HepG2 (cell line): ENCODE measurements at regions not wholly inside any gene's neighbourhood (a gene's known extent, or its start where the extent isn't known, plus 50 kb on each side); places are given as distances from the start of the nearest gene placed in this dataset.

ENCODE experiments used
- ATAC-seq: fragments of 200-7000 bp; cut with Tn5 transposase; 3 replicates; pipeline ENCODE4 v1.9.1; 2020; ENCODE audit warnings: mild to moderate bottlenecking, moderate library complexity
- BruUV-seq: library from RNA; stranded (reverse); fragments of 400-500 nt; replicated peaks from 2 replicates; lab custom pipeline; 2021; lab: Mats Ljungman, UMichigan
- CTCF ChIA-PET: fragments of 300-600 bp; formaldehyde crosslinking; extraction: SDS; loops from one replicate; lab custom pipeline; 2021; ENCODE audit warnings: low total read pairs, inconsistent platforms, low intra/inter-chr PET ratio; lab: Yijun Ruan, JAX
- POLR2A ChIA-PET: fragments of 350-600 bp; sonication (Branson Sonifier 250); formaldehyde crosslinking; loops from one replicate; lab custom pipeline; 2020; ENCODE audit warnings: antibody characterized with exemption, inconsistent platforms; lab: Yijun Ruan, JAX
- DNase-seq: peaks from one replicate; pipeline ENCODE4 v3.0.0-alpha.2; 2015; ENCODE audit warnings: low spot score
- FAIRE-seq: peaks from 3 replicates; lab custom pipeline; 2011; peaks lifted over from hg19 to GRCh38; lab: Jason Lieb, UNC
- H2AFZ ChIP-seq: one replicate; pipeline ENCODE4 v1.6.1; 2011; ENCODE audit warnings: low read length, inconsistent platforms
- H3K27ac ChIP-seq: fragments of 300-600 bp; 3 replicates; pipeline ENCODE4 v1.8.0; 2011; ENCODE audit warnings: mixed run types, mild to moderate bottlenecking, mixed read lengths, low read length, inconsistent platforms; ENCODE audit not compliant: insufficient read depth; ENCODE audit errors: extremely low read length
- H3K27me3 ChIP-seq, 2 experiments: fragments of 200-600 bp in 1 of 2; 2 replicates in 1 of 2; 3 replicates in 1 of 2; pipeline versions ENCODE4 v1.6.0 to v1.8.0; 2011; ENCODE audit warnings: low read length in 2 of 2, mild to moderate bottlenecking in 2 of 2, moderate library complexity in 2 of 2, inconsistent platforms in 1 of 2; ENCODE audit not compliant: insufficient read depth in 2 of 2, control insufficient read depth in 1 of 2
- H3K36me3 ChIP-seq, 2 experiments: fragments of 200-600 bp in 1 of 2; replicated peaks in 1 of 2; 2 replicates in 1 of 2; 3 replicates in 1 of 2; pipeline versions ENCODE4 v1.5.1 to v1.8.0; 2011; ENCODE audit warnings: low read length in 2 of 2, inconsistent platforms in 1 of 2; ENCODE audit not compliant: insufficient read depth in 2 of 2, control insufficient read depth in 1 of 2
- H3K4me1 ChIP-seq: 2 replicates; pipeline ENCODE4 v1.5.1; 2012; ENCODE audit warnings: low read length, inconsistent platforms; ENCODE audit not compliant: insufficient read depth
- H3K4me2 ChIP-seq: 2 replicates; pipeline ENCODE4 v1.6.0; 2011; ENCODE audit warnings: low read depth, low read length, inconsistent platforms
- H3K4me3 ChIP-seq, 3 experiments: fragments of 200-600 bp in 1 of 3; sonication (generic), shearing (Covaris generic) in 1 of 3; replicated peaks in 1 of 3; 2 replicates each; pipeline ENCODE4 v1.5.1; 2011 to 2016; ENCODE audit warnings: low read length in 3 of 3, inconsistent platforms in 2 of 3, low read depth in 2 of 3, mild to moderate bottlenecking in 2 of 3, control low read depth in 1 of 3, mixed read lengths in 1 of 3; ENCODE audit not compliant: insufficient read depth in 1 of 3
- H3K79me2 ChIP-seq: one replicate; pipeline ENCODE4 v1.6.1; 2011; ENCODE audit warnings: low read length, inconsistent platforms; ENCODE audit not compliant: insufficient read depth
- H3K9ac ChIP-seq: 2 replicates; pipeline ENCODE4 v1.6.0; 2011; ENCODE audit warnings: mild to moderate bottlenecking, low read depth, low read length, inconsistent platforms; ENCODE audit not compliant: insufficient read depth
- H3K9me3 ChIP-seq: 2 replicates; pipeline ENCODE4 v1.5.1; 2012; ENCODE audit warnings: mild to moderate bottlenecking, low read length
- H4K20me1 ChIP-seq: 2 replicates; pipeline ENCODE4 v1.6.0; 2011; ENCODE audit warnings: inconsistent platforms, mild to moderate bottlenecking, low read length, moderate library complexity; ENCODE audit not compliant: insufficient read depth
- FOXK2 ChIP-seq: fragments of 450-650 bp; IDR thresholded peaks from 2 replicates; pipeline ENCODE4 v1.6.1; 2016
- SMAD9 ChIP-seq: sonication (generic); formaldehyde crosslinking; IDR thresholded peaks from 2 replicates; pipeline ENCODE4 v1.5.1; 2020; ENCODE audit warnings: mild to moderate bottlenecking, missing genetic modification reagents
- WGBS: methylation state at CpG from one replicate; pipeline ENCODE4 v1.1.6; 2017; ENCODE audit warnings: low lambda C conversion rate; 5-methylcytosine and 5-hydroxymethylcytosine counted together
- in situ Hi-C: cut with HindIII; loops from 2 replicates; pipeline ENCODE4 v1.10.0; 2017; ENCODE audit warnings: low pct_unique_long_range_greater_than_20kb; ENCODE audit not compliant: extremely low pct_ligation_motif_present
- intact Hi-C: fragments of 100-400 bp; cut with micrococcal nuclease; formaldehyde crosslinking; loops from one replicate; pipeline ENCODE4 v1.10.0; 2022; ENCODE audit not compliant: unreplicated experiment
- TF ChIP-seq, protein P1 (sequence below): fragments of 450-650 bp; IDR thresholded peaks from 2 replicates; pipeline ENCODE4 v1.6.1; 2017; ENCODE audit warnings: mild to moderate bottlenecking
- TF ChIP-seq, protein P2 (sequence below): sonication (generic); formaldehyde crosslinking; IDR thresholded peaks from 2 replicates; pipeline ENCODE4 v1.8.0; 2022; ENCODE audit warnings: missing genetic modification reagents, low read depth, mild to moderate bottlenecking, borderline replicate concordance

DNA sequence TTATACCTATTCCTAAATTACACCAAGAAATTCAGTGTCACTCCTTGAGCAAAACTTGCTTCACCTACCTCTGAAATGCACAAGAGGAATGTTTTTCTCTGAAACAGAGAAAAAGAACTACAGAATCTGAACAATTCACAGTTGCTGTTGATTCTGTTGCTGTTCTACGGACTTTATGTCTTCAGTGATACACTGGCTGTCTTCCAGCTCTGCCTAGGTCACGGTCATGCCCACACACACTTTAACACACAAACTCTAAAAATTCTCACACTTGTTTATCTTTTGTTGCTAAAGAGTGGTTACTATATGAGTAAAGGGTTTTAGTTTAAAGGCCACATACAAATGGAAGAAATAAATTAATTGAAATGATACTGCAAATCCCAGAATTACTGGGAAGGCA is 124.4 kb upstream of the SPRY2 start (continued):
- TF ChIP-seq, protein P1, sequence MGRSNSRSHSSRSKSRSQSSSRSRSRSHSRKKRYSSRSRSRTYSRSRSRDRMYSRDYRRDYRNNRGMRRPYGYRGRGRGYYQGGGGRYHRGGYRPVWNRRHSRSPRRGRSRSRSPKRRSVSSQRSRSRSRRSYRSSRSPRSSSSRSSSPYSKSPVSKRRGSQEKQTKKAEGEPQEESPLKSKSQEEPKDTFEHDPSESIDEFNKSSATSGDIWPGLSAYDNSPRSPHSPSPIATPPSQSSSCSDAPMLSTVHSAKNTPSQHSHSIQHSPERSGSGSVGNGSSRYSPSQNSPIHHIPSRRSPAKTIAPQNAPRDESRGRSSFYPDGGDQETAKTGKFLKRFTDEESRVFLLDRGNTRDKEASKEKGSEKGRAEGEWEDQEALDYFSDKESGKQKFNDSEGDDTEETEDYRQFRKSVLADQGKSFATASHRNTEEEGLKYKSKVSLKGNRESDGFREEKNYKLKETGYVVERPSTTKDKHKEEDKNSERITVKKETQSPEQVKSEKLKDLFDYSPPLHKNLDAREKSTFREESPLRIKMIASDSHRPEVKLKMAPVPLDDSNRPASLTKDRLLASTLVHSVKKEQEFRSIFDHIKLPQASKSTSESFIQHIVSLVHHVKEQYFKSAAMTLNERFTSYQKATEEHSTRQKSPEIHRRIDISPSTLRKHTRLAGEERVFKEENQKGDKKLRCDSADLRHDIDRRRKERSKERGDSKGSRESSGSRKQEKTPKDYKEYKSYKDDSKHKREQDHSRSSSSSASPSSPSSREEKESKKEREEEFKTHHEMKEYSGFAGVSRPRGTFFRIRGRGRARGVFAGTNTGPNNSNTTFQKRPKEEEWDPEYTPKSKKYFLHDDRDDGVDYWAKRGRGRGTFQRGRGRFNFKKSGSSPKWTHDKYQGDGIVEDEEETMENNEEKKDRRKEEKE = no peak
- TF ChIP-seq, all 625 proteins: peak for 0

DNA sequence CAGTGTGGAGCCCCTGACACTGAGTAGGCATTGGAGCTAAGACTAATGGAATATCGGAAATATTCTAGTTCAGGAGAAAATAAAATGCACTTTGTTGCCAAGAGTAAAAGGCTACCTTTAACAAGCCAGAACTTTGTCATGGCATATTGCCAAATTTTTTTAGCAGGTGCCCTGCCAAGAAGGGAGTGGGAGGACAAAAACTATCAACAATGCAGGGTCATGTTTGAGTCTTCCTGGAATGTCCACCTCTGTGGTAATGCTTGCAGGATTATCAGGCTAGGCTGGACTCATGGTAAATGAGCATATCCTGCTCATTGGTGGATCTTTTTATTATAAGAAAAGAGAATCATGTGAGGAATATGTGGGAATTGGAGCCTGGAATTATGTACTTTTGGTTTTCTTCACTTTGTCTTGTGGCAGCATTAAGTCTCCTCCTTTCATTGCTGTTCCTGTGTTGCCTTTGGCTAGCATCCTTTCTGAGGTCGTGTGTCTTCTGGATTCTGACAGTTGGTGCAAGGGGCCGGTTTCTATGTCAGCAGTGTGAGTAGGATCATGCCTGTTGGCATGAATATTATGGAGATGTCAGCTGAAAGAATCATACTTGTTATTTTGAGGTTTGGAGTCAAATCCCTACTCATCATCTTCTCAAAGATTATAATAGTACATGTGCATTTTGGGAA is 122.9 kb upstream of the SPRY2 start:
- Histone ChIP-seq H3K4me2 (no peak overlapping the region), H2AFZ (no peak overlapping the region), H3K27me3 (no peaks in the 10 kb centered on the region), H3K36me3 (no peaks in the 10 kb centered on the region), H3K79me2 (no peaks in the 10 kb centered on the region), H3K4me3 (no peak overlapping the region), H3K9ac (no peak overlapping the region), H3K9me3 (peaks cover 19% of the 10 kb centered on the region), H3K27ac (no peak overlapping the region), H4K20me1 (no peaks in the 10 kb centered on the region), H3K4me1 (no peaks in the 10 kb centered on the region)
- ATAC-seq = no peak
- intact Hi-C loops = no loop called here
- WGBS = 14% methylated on average over 3 of the region's 3 CpGs
- FAIRE-seq = no peak
- BruUV-seq = no TSS peak
- CTCF ChIA-PET = no interaction called here
- POLR2A ChIA-PET = no interaction called here
- no peak for TF ChIP-seq FOXK2
- no peak for TF ChIP-seq SMAD9
- TF ChIP-seq, protein P2, sequence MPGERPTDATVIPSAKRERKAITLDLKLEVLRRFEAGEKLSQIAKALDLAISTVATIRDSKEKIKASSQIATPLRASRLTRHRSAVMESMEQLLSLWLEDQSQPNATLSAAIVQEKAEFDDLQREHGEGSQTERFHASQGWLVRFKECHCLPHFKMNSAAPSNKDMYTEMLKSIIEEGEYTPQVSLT (CRISPR knock-in tag) = no peak
- in situ Hi-C loops = no loop called here
- DNase-seq = no peak
